Sigmoid colon (tissue), 4 donors: ENCODE measurements at regions not wholly inside any gene's neighbourhood (a gene's known extent, or its start where the extent isn't known, plus 50 kb on each side); places are given as distances from the start of the nearest gene placed in this dataset.

Experiments
- EP300 ChIP-seq, 4 donors: sonication (generic); formaldehyde crosslinking; IDR thresholded peaks; one replicate each; pipeline ENCODE4 v1.6.1; 2017; ENCODE audit warnings: antibody characterized with exemption in 4 of 4
- POLR2A ChIP-seq, 2 donors: fragments of 450-650 bp; IDR thresholded peaks; one replicate each; pipeline ENCODE4 v1.6.1; 2016; ENCODE audit warnings: antibody characterized with exemption in 2 of 2, mild to moderate bottlenecking in 2 of 2, moderate library complexity in 2 of 2
- TF ChIP-seq, protein P1 (sequence below), 4 experiments: fragments of 450-650 bp in 3 of 4; fragments of 200-600 bp in 1 of 4; IDR thresholded peaks; one replicate each; pipeline ENCODE4 v1.5.1; 2016 to 2019; ENCODE audit warnings: antibody characterized with exemption in 4 of 4, mild to moderate bottlenecking in 3 of 4, moderate library complexity in 2 of 4

DNA sequence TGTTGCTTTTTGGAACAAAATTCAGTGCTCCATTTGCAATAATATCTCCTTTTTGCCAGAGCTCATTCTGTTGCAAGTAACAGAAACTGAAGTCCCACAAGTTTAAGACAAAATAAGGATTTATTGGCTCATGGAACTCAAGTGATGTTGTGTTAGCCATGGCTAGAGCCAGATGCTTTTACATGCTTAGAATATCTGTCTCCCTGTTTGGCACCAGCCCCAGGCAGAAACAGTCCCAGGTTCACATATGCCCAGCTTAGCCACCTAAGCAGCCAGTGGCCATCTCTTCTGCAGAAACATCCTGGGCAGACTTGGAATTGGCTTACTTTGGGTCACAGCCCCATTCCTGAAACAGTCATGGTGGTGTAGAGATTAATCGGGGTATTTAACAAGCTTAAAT, 540.9 kb upstream of the SGCD start:
- TF ChIP-seq, protein P1, sequence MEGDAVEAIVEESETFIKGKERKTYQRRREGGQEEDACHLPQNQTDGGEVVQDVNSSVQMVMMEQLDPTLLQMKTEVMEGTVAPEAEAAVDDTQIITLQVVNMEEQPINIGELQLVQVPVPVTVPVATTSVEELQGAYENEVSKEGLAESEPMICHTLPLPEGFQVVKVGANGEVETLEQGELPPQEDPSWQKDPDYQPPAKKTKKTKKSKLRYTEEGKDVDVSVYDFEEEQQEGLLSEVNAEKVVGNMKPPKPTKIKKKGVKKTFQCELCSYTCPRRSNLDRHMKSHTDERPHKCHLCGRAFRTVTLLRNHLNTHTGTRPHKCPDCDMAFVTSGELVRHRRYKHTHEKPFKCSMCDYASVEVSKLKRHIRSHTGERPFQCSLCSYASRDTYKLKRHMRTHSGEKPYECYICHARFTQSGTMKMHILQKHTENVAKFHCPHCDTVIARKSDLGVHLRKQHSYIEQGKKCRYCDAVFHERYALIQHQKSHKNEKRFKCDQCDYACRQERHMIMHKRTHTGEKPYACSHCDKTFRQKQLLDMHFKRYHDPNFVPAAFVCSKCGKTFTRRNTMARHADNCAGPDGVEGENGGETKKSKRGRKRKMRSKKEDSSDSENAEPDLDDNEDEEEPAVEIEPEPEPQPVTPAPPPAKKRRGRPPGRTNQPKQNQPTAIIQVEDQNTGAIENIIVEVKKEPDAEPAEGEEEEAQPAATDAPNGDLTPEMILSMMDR (IDR thresholded peaks at IDR 0.05): no peak
- TF ChIP-seq EP300 (IDR thresholded peaks at IDR 0.05): no peak
- TF ChIP-seq POLR2A (IDR thresholded peaks at IDR 0.05): no peak
